Fibroblast of pulmonary artery (primary cell): ENCODE measurements at regions not wholly inside any gene's neighbourhood (a gene's known extent, or its start where the extent isn't known, plus 50 kb on each side); places are given as distances from the start of the nearest gene placed in this dataset.
A peak's percentile ranks its signal among the peaks of the same experiment; 100 is the strongest.
"Not testable (repeated sequence)": the region's sequence is repeated elsewhere in the genome, so short reads cannot be mapped to it uniquely, and the experiment has no call there.

Experiments
- DNase-seq: peaks from one replicate; pipeline ENCODE4 v3.0.0-alpha.2; 2010; ENCODE audit warnings: low read depth
- H3K4me3 ChIP-seq: replicated peaks from 2 replicates; pipeline ENCODE4 v1.5.1; 2011; ENCODE audit warnings: low read depth, mild to moderate bottlenecking, control low read depth, low read length, moderate library complexity
- CTCF ChIP-seq: IDR thresholded peaks from 2 replicates; pipeline ENCODE4 v1.5.1; 2011; ENCODE audit warnings: mild to moderate bottlenecking, control low read depth, low read length, inconsistent platforms; ENCODE audit errors: missing control alignments

- no peak for TF ChIP-seq CTCF
- no peak overlapping the region for H3K4me3 ChIP-seq
Measured at GRCh38 chr11:110347660-110348059, 51.2 kb upstream of the RDX start.

GRCh38 chr11:110349138-110349996, 53.0 kb upstream of the RDX start:
- TF ChIP-seq CTCF, result no peak
- DNase-seq, result no peak
- H3K4me3 ChIP-seq, result no peak overlapping the region

More at GRCh38 chr11:110347660-110348059, 51.2 kb upstream of the RDX start:
- DNase-seq, result no peak

DNA sequence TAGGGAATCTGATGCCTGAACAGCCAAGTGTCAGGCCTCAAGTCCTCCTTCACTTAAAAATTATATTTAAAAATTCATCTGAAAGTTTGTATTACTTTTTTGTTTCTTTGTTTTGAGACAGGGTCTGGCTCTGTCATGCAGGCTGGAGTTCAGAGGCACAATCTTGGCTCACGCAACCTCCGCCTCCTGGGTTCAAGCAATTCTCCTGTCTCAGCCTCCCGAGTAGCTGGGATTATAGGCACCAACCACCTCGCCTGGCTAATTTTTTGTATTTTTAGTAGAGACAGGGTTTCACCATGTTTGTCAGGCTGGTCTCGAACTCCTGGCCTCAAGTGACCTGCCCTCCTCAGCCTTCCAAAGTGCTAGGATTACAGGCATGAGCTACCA, 53.6 kb upstream of the RDX start:
- DNase-seq, H3K4me3 ChIP-seq: not testable (repeated sequence)

- no peak overlapping the region for H3K4me3 ChIP-seq
- no peak for DNase-seq
- no peak for TF ChIP-seq CTCF
Measured at GRCh38 chr11:110355011-110355744, 58.8 kb upstream of the RDX start.

- DNase-seq, result peak; percentile 25
- no peak for TF ChIP-seq CTCF
- H3K4me3 ChIP-seq, result no peak overlapping the region
Measured at GRCh38 chr11:110356762-110357671, 60.6 kb upstream of the RDX start.

GRCh38 chr11:110358336-110358735, 61.9 kb upstream of the RDX start:
- TF ChIP-seq CTCF, result no peak
- DNase-seq, result no peak
- H3K4me3 ChIP-seq, result no peak overlapping the region

- not testable (repeated sequence) for H3K4me3 ChIP-seq, DNase-seq
Measured at GRCh38 chr11:110360781-110361408, 64.5 kb upstream of the RDX start.
